ENCODE measurements at regions not wholly inside any gene's neighbourhood (a gene's known extent, or its start where the extent isn't known, plus 50 kb on each side); places are given as distances from the start of the nearest gene placed in this dataset.

DNA sequence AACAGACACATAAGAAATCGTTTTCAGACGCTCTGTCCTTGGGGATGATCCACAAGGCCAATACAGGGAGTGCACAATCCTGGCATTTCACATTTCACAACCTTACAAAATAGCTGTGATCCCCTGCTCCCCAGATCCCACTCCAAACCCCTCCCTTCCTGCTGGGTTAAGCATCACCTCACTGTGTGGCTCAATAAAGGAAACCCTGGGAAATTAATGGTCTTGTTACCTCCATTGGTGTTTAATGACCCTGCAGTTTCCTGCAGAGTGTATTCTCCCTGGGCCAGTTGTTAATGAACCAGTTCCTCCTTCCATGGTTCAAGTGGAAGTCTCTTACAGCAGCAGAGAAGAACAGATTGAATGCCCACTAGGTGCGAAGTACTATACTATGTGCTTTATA, 334.7 kb downstream of the OMA1 start:
- ATAC-seq (no peak), DNase-seq (no peak)
- Histone ChIP-seq H3K27me3 (ENCODE audit: low read depth) (no peaks in the 10 kb centered on the region), H3K4me3 (no peak overlapping the region), H3K9me3 (no peaks in the 10 kb centered on the region), H3K4me1 (no peaks in the 10 kb centered on the region), H3K36me3 (no peaks in the 10 kb centered on the region), H3K27ac (no peak overlapping the region)
- TF ChIP-seq, protein P1, sequence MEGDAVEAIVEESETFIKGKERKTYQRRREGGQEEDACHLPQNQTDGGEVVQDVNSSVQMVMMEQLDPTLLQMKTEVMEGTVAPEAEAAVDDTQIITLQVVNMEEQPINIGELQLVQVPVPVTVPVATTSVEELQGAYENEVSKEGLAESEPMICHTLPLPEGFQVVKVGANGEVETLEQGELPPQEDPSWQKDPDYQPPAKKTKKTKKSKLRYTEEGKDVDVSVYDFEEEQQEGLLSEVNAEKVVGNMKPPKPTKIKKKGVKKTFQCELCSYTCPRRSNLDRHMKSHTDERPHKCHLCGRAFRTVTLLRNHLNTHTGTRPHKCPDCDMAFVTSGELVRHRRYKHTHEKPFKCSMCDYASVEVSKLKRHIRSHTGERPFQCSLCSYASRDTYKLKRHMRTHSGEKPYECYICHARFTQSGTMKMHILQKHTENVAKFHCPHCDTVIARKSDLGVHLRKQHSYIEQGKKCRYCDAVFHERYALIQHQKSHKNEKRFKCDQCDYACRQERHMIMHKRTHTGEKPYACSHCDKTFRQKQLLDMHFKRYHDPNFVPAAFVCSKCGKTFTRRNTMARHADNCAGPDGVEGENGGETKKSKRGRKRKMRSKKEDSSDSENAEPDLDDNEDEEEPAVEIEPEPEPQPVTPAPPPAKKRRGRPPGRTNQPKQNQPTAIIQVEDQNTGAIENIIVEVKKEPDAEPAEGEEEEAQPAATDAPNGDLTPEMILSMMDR (IDR thresholded peaks at IDR 0.05), result no peak
- intact Hi-C loops (cut with DNase I), result no loop called here

- no peak overlapping the region for H3K27ac ChIP-seq
- no peak overlapping the region for H3K4me3 ChIP-seq
- intact Hi-C loops (cut with DNase I), result no loop called here
- DNase-seq, result no peak
- H3K36me3 ChIP-seq, result no peaks in the 10 kb centered on the region
- no peak for ATAC-seq
- no peaks in the 10 kb centered on the region for H3K27me3 ChIP-seq (ENCODE audit: low read depth)
- no peaks in the 10 kb centered on the region for H3K4me1 ChIP-seq
- TF ChIP-seq, protein P1 (IDR thresholded peaks at IDR 0.05), result no peak
- H3K9me3 ChIP-seq, result no peaks in the 10 kb centered on the region
Measured at GRCh38 chr1:58209575-58209974, 337.0 kb downstream of the OMA1 start.

GRCh38 chr1:58206749-58207148, 339.8 kb downstream of the OMA1 start:
- intact Hi-C loops (cut with DNase I), result no loop called here
- Histone ChIP-seq H3K4me1 (no peaks in the 10 kb centered on the region), H3K27me3 (ENCODE audit: low read depth) (no peaks in the 10 kb centered on the region), H3K4me3 (no peak overlapping the region), H3K27ac (no peak overlapping the region), H3K9me3 (no peaks in the 10 kb centered on the region), H3K36me3 (no peaks in the 10 kb centered on the region)
- TF ChIP-seq, protein P1 (IDR thresholded peaks at IDR 0.05), result no peak
- ATAC-seq, result no peak
- no peak for DNase-seq

GRCh38 chr1:58204284-58204683, 342.2 kb downstream of the OMA1 start:
- intact Hi-C loops (cut with DNase I), result no loop called here
- DNase-seq, result no peak

GRCh38 chr1:58201492-58202106, 344.9 kb downstream of the OMA1 start:
- Histone ChIP-seq H3K27ac (no peak overlapping the region), H3K27me3 (ENCODE audit: low read depth) (no peaks in the 10 kb centered on the region), H3K9me3 (no peaks in the 10 kb centered on the region), H3K36me3 (no peaks in the 10 kb centered on the region), H3K4me1 (no peaks in the 10 kb centered on the region), H3K4me3 (no peak overlapping the region)
- intact Hi-C loops (cut with DNase I), result no loop called here
- ATAC-seq, result no peak
- TF ChIP-seq, protein P1 (IDR thresholded peaks at IDR 0.05), result no peak
- DNase-seq, result no peak

More at GRCh38 chr1:58204284-58204683, 342.2 kb downstream of the OMA1 start:
- TF ChIP-seq, protein P1 (IDR thresholded peaks at IDR 0.05), result no peak
- no peak overlapping the region for H3K4me3 ChIP-seq
- ATAC-seq, result no peak
- H3K9me3 ChIP-seq, result no peaks in the 10 kb centered on the region
- H3K27ac ChIP-seq, result no peak overlapping the region
- no peaks in the 10 kb centered on the region for H3K4me1 ChIP-seq
- no peaks in the 10 kb centered on the region for H3K27me3 ChIP-seq (ENCODE audit: low read depth)
- H3K36me3 ChIP-seq, result no peaks in the 10 kb centered on the region
